ENCODE measurements at regions not wholly inside any gene's neighbourhood (a gene's known extent, or its start where the extent isn't known, plus 50 kb on each side); places are given as distances from the start of the nearest gene placed in this dataset.

DNA sequence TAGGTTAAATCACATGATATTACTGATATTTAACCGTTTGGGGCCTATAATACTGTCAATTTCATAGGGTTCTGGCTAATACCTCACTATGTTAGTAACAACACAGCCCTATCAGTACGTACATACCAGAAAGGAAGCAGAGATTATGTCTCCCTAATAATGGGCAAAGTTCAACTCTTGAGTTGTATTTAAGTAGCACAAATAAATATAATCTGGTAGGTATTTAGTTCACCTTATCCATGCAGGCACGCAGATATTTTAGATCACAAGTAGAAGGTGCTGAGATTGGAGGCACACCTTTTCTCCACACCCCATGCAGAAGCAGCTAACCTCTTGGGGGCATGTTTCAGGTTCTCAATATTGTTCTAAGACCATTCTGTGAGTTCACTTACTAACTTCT is 118.9 kb downstream of the IRS1 start:
- no peak for DNase-seq (ENCODE audit: low spot score)

DNA sequence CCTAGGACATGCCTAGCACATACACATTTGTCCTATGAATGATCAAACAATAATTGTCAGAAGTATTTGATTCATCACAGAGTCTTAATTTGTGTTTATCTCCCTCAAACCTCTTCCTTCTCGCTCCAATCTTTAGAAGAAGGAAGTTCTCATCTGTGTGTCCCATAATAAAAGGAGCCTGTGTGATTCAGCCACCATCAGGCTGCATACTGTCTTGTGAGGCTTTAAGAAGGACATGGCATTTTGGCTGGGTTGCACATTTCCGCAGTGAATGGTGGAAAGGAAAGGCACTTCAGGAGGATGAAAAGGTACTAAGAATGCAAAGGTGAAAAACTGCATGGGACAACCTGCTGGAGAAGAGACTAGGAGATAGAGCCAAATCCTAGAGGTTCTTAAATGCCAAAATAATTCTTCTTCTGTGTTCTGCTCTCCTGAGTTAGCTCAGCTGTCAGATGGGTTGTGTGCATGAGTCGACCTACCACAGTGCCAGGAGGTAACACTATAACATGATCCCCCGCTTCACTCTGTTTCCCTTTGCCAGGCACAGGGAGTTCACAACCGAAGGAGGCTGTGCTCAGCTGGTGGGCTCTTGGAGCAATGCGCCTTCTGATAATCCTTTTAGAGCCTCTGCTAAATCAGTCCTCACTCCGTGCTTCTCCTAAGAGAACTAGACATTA is 120.1 kb downstream of the IRS1 start:
- no peak for DNase-seq (ENCODE audit: low spot score)

DNA sequence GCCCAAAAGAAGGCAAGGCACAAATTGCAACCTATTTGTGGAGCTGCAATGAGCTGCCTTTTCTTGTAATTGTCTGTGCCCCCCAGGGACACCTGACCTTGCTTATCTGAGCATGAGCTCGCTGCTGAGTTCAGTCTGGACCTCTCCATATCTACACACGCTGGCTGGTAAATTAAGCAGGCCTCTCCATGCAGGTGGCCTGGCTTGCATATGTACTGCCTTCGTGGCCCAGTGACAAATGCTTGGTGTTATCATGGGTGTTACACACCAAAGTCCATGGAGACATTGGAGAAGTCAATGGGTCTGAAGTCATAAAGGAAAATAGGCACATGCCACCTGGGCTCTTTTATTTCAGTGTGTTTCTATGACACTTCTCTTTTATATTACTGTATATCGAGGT is 121.2 kb downstream of the IRS1 start:
- DNase-seq (ENCODE audit: low spot score), result no peak

DNA sequence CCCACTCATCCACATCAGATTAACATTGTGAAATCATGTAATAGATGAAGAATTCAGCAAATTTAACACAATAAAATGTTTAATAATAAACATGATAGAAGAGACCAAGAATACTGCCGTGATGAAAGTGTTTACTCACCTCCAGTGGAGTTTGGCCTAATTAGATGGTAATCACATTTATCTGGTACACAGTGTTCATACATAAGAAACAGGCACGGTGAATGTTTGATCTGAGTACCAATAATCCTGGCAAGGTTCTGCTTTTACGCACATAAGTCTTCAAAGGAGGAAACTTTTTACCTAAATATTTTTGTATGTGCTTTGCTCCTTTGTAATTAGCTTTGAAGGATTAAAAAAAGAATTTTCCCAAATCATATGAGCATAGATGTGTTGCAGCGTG is 122.5 kb downstream of the IRS1 start:
- DNase-seq (ENCODE audit: low spot score), result no peak

DNA sequence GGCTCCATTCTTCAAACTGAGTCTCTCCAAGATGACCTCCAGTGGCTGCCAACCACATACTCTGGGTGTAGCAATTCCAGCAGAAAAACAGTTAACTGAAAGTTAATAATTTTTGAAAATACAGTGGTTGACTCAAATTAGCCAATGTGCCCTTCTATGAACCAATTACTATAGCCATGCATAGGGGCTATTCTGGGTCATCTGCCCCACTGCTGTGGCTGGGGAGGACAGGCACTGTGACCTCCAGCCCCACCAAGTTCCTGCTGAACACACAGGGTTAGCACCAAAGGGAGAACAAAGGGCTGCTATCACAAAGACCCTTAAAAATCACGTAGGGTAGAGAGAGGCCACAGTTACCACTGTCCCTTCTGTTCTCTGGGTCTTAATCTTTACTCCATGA is 123.0 kb downstream of the IRS1 start:
- DNase-seq (ENCODE audit: low spot score), result no peak

DNA sequence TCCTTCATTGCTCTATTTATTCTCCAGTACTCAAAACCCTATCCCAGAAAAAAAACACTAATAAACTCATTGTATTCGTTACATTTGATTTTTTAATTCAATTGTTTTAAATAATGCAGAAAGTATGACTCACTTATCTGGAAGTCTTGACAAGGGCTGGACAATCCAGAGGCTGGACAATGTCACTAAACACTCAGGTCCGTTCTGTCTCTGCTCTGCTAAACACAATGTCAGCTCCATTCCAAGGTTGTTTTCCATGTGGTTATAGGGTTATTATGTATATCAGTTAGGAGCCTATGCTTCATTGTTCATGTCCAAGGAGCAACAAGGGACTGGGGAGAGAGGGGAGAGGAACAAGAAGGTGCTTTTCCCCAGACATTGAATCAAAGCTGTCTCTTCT is 125.5 kb downstream of the IRS1 start:
- DNase-seq (ENCODE audit: low spot score), result no peak

DNA sequence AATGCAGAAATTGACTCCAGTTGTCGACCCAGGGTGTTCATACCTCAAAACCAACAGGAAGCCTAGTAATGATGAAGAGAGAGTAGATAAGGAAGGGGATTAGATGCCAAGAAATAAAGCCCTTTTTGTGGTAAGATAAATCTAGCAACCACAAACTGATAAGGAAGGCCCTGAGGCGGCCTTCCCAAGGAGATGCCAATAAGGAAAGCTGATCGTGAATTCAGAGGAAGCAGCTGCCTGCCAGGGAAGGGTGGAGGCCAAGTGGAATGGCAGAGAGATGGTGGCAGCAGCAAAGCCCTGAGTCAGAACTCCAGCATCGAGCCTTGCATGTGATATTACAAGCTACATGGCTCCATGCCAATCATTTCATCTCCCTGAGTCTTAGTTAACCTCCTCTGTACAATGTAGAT is 126.3 kb downstream of the IRS1 start:
- no peak for DNase-seq (ENCODE audit: low spot score)

DNA sequence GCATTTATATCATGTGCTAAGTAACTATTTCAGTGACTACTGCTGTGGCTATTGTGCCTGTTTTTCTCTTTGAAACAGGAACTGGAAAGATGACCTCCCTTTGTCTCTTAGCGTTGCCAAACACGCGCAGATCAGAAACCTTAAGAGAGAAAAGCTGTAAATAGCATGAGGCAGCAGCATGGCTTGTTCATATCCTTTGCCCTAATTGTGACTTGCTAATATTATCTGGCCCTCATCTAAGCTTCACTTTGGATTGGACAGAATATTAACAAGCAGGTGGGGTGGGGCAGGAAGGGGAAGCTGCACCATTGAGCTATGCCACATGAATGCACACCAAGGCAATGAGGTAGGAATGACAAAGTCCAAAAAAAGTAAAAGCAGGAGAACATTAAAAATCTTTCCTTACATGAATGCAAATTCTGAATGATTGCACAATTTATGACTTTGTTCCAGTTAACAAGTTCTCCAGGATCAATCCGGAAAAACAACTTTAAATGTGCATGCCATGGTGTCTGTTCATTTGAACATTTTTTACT is 128.4 kb downstream of the IRS1 start:
- no peak for DNase-seq (ENCODE audit: low spot score)

DNA sequence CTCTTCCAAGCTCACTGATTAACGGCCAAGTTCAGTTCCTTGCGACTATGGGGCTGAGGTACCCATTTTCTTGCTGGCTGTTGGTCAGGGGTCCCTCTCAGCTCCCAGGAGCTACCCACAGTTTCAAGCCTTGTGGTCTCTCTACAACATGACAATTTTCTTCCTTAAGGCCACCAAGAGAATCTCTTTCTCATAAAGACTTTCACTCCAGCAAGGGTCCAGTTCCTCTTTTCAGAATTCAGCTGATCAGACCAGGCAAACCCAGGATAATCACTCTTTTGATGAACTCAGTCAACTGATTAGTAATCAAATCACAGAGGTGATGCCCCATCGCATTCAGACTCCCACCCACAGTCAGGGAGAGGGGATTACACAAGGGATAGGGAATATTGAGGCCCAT is 129.7 kb downstream of the IRS1 start:
- DNase-seq (ENCODE audit: low spot score), result no peak

DNA sequence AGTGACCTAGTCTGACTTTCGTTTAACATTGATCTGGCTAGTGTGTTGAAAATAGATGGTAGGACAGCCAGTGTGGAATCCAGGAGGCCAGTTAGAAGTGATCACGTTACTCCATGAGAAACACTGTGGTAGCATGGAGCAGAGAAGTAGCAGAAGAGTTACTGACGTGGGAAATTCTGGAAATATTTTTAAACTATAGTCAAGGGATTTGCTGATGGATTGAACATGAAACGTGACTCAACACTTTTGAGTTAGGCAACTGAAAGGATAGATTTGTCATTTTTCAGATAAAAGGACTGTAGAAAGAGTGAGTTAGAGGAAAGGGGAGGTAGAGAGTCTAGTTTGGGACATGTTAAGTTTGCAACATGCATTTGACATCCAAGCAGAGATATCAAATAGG is 130.4 kb downstream of the IRS1 start:
- no peak for DNase-seq (ENCODE audit: low spot score)

DNA sequence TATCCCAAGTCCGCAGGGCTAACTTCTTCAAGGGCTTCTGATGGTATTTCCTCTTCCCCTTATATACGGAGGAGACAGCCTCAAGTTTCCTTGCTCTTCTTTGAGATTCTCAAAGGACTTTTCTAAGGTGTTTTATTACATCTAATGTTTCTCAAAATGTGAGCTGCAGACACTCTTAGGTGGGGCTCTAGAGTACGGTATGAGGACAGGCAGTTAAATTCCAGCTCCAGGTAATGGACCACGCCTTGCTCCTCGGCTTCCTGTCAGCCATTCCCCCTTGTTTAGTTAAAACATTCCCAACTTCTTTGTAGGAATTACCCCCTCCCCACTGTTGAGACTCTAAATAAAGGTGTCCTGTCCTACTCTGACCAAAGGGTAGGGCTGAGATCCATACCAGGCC is 131.9 kb downstream of the IRS1 start:
- no peak for DNase-seq (ENCODE audit: low spot score)

DNA sequence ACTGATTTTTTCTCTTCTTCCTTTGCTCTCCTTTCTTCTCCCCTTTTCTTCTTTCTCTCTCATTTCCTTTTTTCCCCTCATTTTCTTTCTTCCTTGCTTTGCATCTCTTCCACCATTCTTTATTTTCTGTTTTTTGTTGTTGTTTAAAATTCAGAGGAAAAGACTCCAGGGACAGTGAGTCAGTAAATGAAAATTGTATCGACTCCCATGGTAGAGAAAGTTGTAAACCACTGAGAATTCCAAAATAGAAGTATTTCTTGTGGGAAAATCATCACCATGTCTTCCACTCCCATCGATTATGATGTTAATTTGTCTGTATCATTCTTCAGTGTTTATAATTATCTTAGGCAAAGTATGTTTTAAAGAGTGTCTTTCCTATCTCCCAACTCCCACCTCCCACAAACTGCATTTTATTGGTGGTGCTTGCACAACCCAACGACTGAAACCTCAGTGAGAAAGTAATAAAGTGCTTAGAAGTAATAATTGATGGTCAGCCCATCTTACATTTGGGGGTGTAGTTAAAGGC is 134.3 kb downstream of the IRS1 start:
- no peak for DNase-seq (ENCODE audit: low spot score)

DNA sequence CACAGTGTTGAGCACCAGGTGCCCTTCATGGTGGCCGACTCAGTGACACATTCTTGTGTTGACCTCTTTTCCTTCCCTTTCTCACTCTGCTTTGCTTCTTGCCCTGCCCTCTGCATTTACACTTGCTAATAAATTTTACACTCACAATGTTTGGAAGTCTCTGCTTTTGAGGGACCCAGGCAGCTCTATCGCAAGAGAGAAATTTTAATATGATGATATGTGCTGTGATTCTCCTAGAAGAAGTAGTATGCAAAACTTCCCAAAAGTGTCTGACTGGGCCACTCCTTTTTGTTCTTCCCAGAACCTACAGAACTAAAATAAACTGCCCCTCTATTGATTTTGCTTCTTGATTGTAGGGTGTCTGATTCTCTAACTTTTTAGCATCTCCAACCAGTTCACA is 135.0 kb downstream of the IRS1 start:
- no peak for DNase-seq (ENCODE audit: low spot score)

DNA sequence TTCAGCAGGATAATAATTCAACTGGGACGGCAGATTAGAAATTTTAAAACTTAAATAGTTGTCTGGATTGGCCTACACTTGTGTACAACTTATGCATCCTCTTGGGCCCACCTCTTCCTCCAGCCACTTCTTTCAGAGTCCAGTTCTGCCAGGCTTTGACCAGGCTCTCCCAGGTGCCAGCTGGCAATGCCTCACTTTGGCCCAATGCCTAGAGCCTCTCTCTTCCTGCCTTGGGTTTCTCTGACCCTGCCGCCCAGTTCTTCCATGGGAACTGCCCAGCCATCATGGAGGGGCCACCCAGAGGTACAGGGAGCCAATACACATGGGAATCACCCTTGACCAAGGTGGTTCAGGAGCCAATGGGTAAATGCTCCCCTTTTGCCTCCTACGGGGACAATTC is 135.5 kb downstream of the IRS1 start:
- DNase-seq (ENCODE audit: low spot score), result no peak

DNA sequence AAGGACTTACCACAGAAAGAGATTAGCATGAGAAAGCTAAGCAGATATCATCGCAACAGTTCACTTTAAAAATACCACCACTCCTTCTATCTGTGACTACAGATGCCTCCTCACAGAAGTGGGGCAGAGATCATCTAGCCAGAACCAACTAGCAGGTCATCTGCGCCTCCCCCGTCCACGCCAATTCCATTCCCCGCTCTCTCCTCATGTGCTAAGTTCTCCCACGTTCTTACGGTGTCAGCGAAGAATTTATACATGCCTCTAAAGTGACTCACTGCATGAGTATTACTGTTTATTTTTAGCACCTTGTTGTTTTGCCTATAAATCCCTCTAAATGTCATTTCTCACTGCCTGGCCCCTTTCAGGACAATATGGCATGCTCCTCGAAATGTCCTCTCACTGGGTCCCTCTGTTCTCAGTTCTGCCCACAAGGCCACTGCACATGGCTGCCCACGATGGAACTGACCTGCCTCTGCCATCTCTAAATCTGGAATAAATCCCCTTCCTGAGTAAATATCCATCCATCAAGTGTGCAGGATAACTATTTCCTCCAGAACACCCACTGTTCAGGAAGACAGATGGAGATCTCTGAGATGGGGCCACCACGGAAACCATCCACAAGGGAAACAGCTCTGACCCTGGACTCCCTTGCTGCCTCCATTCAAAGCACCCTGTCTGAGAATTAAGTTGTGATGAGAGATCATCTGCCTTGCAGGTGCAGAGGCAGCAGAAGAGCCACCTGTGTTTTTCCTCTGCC is 137.7 kb downstream of the IRS1 start:
- no peak for DNase-seq (ENCODE audit: low spot score)

DNA sequence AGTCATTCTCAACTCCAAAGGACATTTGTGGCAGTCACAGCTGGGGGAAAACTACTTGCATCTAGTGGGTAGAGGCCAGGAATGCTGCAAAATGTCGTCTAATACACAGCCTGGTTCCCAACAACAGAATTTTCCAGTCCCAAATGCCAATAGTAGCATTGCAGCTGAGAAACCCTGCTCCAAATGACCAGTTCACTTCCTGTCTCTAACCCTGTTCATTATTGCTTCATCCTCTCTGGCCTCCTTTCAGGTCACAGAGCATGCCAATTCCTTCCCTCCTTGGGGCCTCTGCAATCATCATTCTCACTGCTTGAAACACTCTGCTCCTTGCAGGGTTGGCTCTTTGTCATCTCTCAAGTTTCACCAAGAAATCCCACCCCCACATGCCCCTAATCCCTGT is 139.1 kb downstream of the IRS1 start:
- no peak for DNase-seq (ENCODE audit: low spot score)

DNA sequence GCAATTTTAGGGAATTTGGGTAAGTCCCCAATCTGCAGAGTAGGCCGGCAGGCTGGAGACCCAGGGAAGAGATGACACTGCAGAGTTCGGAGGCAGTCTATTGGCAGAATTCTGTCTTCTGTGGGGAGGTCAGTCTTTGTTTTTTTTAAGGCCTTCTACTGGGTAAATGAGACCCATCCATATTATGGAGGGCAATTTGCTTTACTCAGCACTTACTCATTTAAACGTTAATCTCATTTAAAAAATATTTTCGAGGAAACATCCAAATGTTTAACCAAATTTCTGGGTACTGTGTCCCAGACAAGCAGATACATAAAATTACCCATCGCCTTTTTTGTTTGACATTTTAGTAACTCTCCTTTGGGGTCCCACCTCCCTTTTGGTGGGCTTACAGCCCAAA is 139.5 kb downstream of the IRS1 start:
- DNase-seq (ENCODE audit: low spot score), result no peak

DNA sequence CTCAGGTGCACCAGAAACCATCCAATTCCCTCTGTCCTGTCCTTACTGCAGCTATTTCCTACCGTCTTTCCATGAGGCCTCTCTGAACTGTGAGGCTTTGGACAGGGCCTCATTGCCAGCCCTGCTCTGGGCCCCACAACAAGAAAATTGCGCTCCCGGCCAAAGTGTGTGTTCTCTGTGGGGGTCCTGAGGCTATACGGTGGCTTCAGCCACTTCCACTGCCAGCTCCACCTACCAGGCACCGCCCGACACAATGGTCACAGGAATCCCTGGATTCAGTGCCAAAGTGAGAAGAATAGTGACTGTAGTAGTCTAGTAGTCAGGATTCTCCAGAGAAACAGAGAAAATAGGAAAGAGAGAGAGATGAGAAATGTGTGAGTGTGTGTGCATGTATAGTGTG is 140.2 kb downstream of the IRS1 start:
- DNase-seq (ENCODE audit: low spot score), result no peak

DNA sequence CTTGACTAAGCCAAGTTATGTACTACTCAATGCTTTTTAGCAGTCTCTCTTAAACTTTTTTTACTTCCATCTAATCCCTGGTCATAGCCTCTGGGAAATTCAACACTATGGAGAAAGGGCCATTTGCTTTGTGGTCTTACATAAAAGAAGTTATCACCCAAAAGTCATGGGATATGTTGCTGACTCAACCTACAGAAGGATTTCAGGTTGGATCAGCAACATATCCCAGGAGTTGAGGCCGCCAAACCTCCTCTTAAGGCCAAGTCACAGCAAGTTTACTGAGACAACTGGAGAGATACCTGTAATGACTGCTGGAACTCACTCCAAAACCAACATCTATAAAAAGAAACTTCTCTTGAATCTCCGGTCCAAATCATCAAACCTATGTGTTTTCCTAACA is 141.1 kb downstream of the IRS1 start:
- DNase-seq (ENCODE audit: low spot score), result no peak

DNA sequence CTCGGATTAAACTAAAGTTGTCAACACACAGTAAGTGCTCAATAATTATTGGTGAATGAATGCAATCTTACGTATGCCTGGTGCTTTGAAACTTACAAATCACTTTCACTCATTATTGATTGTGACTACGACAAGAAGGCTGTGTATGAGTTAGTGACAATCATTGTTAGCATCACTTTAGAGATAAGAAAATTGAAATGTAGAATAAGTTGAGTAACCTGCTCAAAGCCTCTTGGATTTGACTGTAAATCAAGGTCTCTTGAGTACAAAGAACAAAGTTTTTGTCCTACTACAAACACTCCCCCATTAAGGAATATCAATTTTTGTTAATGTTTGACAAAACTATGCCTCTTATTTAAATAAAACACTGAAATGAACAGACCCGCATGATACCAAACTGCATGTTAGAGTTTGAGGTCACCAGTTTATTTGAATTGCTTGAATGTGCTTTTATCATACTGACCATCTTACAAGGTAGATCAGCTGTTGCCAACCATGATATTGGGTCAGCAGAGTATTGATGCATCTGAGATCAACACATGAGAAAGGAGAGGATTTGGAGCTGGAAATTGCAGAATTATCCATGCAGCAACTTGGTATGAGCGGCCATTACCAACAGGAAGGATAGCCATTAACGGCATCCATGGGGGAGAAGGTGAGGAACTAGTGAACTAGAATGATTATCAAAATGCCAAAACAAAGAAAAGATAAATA is 142.1 kb downstream of the IRS1 start:
- DNase-seq (ENCODE audit: low spot score), result no peak

DNA sequence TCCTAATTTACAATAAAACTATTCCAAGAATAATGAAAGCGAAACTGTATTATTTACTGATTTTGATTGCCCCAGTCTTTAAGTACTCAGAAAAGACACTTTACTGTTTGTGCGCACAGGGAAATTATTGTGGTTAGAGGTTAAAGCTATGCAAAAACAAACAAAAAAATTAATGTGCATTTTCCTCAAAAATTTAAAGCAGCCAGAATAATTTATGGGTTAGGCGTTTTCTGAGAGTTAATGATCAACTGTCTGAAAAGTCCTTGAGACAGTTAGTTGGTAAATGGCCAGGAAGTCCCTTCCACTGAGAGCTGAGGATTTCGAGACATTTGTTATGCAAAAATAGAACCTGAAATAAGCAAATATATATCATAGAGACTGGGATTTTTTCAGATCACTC is 143.3 kb downstream of the IRS1 start:
- DNase-seq (ENCODE audit: low spot score), result no peak

DNA sequence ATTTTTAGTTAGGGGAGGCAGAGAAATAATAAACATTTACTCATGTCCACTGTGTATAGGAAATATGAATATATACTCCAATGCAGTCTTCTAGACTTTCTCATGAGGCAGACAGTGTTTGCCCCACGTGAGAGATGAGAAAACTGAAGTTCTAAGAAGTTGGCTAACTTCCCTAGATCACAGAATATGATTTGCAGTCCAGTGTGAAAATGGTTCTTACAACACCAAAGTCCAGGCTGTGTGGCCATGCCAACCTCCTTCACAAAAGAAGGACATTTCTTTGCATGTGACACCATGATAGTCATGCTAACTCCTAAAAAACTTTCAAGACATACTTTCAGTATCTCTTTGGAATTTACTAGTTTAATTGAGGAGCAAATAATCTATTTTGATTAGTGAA is 143.7 kb downstream of the IRS1 start:
- DNase-seq (ENCODE audit: low spot score), result no peak

Measured in pons (tissue), 1 donor.